ENCODE measurements at regions not wholly inside any gene's neighbourhood (a gene's known extent, or its start where the extent isn't known, plus 50 kb on each side); places are given as distances from the start of the nearest gene placed in this dataset.

- Histone ChIP-seq H3K9me2 (ENCODE audit: insufficient read depth) (no peaks in the 10 kb centered on the region), H2AFZ (no peak overlapping the region), H3K27ac (no peak overlapping the region), H3K27me3 (ENCODE audit: insufficient read depth, low read depth) (no peaks in the 10 kb centered on the region), H3F3A (ENCODE audit: insufficient read depth, low read depth) (0 out of 2 replicates have a peak, but pooled peaks cover 5% of the 10 kb centered on the region), H3K36me3 (ENCODE audit: low read depth) (no peaks in the 10 kb centered on the region), H3K79me2 (ENCODE audit: low read depth) (no peaks in the 10 kb centered on the region), H3K9me3 (ENCODE audit: insufficient read depth, low read depth) (no peaks in the 10 kb centered on the region), H3K4me1 (replicated peaks; ENCODE audit: insufficient read depth) (no peaks in the 10 kb centered on the region), H4K20me1 (ENCODE audit: insufficient read depth) (no peaks in the 10 kb centered on the region), H3K4me2 (no peak overlapping the region), H3K4me3 (no peak overlapping the region)
- CTCF ChIA-PET: no interaction called here
- BruUV-seq (replicated peaks): no TSS peak
- intact Hi-C loops (cut with micrococcal nuclease; ENCODE audit: unreplicated experiment): no loop called here
- POLR2A ChIA-PET (ENCODE audit: unreplicated experiment): no interaction called here
- no peak for TF ChIP-seq EZH2 (IDR thresholded peaks at IDR 0.05; ENCODE audit: low read depth)
- no peak for TF ChIP-seq CTCF (conservative IDR thresholded peaks at IDR 0.05)
- no peak for DNase-seq
These were observed 138.2 kb upstream of the OSR1 start for GRCh38 chr2:19496646-19497045.

DNA sequence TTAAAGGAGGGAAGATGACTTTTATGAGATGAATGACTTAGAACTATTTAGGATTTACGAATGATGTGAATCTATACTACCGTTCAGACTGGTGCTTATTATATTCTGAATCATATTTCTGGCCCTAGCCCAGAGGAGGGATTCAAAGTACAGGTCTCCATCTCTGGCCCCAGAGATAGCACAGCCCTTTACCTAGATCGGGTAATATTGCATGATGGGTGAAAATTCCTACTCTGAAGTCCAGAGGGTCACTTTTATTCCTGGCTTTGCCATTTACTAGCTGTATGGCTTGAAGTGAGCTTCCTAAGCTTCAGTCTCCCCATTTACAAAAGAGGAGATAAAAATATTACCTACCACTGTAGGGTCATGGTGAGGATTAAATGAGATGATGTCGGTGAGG, 135.8 kb upstream of the OSR1 start:
- no peak for TF ChIP-seq CTCF (conservative IDR thresholded peaks at IDR 0.05)
- H3F3A ChIP-seq (ENCODE audit: insufficient read depth, low read depth): 0 out of 2 replicates have a peak, but pooled peaks cover 5% of the 10 kb centered on the region
- no peaks in the 10 kb centered on the region for H3K36me3 ChIP-seq (ENCODE audit: low read depth)
- no peaks in the 10 kb centered on the region for H3K27me3 ChIP-seq (ENCODE audit: insufficient read depth, low read depth)
- no peaks in the 10 kb centered on the region for H3K9me2 ChIP-seq (ENCODE audit: insufficient read depth)
- H2AFZ ChIP-seq: no peak overlapping the region
- no peak overlapping the region for H3K4me2 ChIP-seq
- 0 out of 2 replicates have a peak, but pooled peaks cover 3% of the 10 kb centered on the region for H3K9me3 ChIP-seq (ENCODE audit: insufficient read depth, low read depth)
- BruUV-seq (replicated peaks): no TSS peak
- POLR2A ChIA-PET (ENCODE audit: unreplicated experiment): no interaction called here
- no peaks in the 10 kb centered on the region for H4K20me1 ChIP-seq (ENCODE audit: insufficient read depth)
- intact Hi-C loops (cut with micrococcal nuclease; ENCODE audit: unreplicated experiment): no loop called here
- no peak overlapping the region for H3K4me3 ChIP-seq
- H3K79me2 ChIP-seq (ENCODE audit: low read depth): no peaks in the 10 kb centered on the region
- DNase-seq: no peak
- CTCF ChIA-PET: no interaction called here
- peaks cover 3% of the 10 kb centered on the region for H3K4me1 ChIP-seq (replicated peaks; ENCODE audit: insufficient read depth)
- no peak overlapping the region for H3K27ac ChIP-seq

DNA sequence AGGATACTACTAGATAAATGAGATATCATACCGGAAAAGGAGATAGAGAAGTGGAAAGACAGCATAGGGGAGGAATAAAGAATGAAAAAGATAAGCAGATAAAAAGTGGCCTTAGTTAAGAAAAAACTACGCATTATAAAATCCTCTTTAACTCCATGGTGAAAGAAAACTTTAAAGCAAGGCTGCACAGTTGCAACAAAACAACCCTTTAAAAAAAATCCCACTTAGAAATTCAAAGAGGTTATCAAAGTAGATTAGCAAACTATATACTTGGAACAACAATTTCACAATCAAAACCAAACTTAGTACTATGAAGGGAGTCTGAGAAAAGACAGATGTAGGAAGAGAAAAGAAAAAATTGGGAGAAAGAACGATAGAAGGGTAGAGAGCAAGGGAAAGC, 133.4 kb upstream of the OSR1 start:
- 0 out of 2 replicates have a peak, but pooled peaks cover 10% of the 10 kb centered on the region for H3K9me3 ChIP-seq (ENCODE audit: insufficient read depth, low read depth)
- no peak overlapping the region for H3K4me2 ChIP-seq
- DNase-seq: no peak
- no peak overlapping the region for H3K27ac ChIP-seq
- intact Hi-C loops (cut with micrococcal nuclease; ENCODE audit: unreplicated experiment): no loop called here
- no peak overlapping the region for H2AFZ ChIP-seq
- no TSS peak for BruUV-seq (replicated peaks)
- H3K4me3 ChIP-seq: no peak overlapping the region
- no peaks in the 10 kb centered on the region for H4K20me1 ChIP-seq (ENCODE audit: insufficient read depth)
- peaks cover 5% of the 10 kb centered on the region; the same call in 1 of the 2 replicates for H3K36me3 ChIP-seq (ENCODE audit: low read depth)
- ChIA-PET CTCF (no interaction called here), POLR2A (ENCODE audit: unreplicated experiment) (no interaction called here)
- H3K27me3 ChIP-seq (ENCODE audit: insufficient read depth, low read depth): no peaks in the 10 kb centered on the region
- no peak for TF ChIP-seq EZH2 (IDR thresholded peaks at IDR 0.05; ENCODE audit: low read depth)
- TF ChIP-seq CTCF (conservative IDR thresholded peaks at IDR 0.05): no peak
- H3K4me1 ChIP-seq (replicated peaks; ENCODE audit: insufficient read depth): peaks cover 18% of the 10 kb centered on the region
- H3K79me2 ChIP-seq (ENCODE audit: low read depth): no peaks in the 10 kb centered on the region
- no peaks in the 10 kb centered on the region for H3F3A ChIP-seq (ENCODE audit: insufficient read depth, low read depth)
- H3K9me2 ChIP-seq (ENCODE audit: insufficient read depth): no peaks in the 10 kb centered on the region
